ENCODE measurements at regions not wholly inside any gene's neighbourhood (a gene's known extent, or its start where the extent isn't known, plus 50 kb on each side); places are given as distances from the start of the nearest gene placed in this dataset.

GRCh38 chr2:234339501-234339900 is 157.4 kb downstream of the ARL4C start:
- TF ChIP-seq CTCF (IDR thresholded peaks at IDR 0.05; ENCODE audit: extremely low read depth in 1 of 2, insufficient read depth in 1 of 2, low read depth in 1 of 2, low read length in 2 of 2) (no peak), POLR2AphosphoS5 (IDR thresholded peaks at IDR 0.05; ENCODE audit: insufficient read depth, low read depth, low read length) (no peak), POLR2A (IDR thresholded peaks at IDR 0.05; ENCODE audit: low read depth, low read length) (no peak), EZH2 (IDR thresholded peaks at IDR 0.05; ENCODE audit: borderline replicate concordance, low read depth, low read length, severe bottlenecking) (no peak), MYC (IDR thresholded peaks at IDR 0.05; ENCODE audit: low read depth, low read length) (no peak), JUN (IDR thresholded peaks at IDR 0.05; ENCODE audit: borderline replicate concordance, insufficient read depth, insufficient read length, low read depth) (no peak)
